ENCODE measurements at regions not wholly inside any gene's neighbourhood (a gene's known extent, or its start where the extent isn't known, plus 50 kb on each side); places are given as distances from the start of the nearest gene placed in this dataset.
"Not testable (repeated sequence)": the region's sequence is repeated elsewhere in the genome, so short reads cannot be mapped to it uniquely, and the experiment has no call there.

DNA sequence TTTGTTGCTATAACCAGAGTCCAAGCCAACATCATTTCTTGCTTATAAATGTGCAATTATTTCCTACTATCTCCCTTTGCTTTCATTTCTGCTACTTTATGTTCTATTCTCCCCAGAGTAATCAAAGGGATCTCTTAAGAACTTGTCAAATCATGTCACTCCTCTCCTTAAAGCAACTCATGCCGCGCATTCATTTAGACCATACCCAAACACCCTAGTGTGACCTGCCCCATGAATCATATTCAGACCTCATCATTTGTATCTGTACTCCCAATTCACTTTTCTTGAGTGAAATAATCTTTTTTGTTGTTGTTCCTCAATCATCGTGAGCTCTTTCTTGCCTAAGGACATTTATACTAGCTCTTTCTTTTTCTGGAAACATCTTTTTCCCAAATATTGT lies 151.8 kb downstream of the SYT15 start:
- H3K27me3 Mint-ChIP-seq; H3K27ac ChIP-seq (ENCODE audit: low read depth, low read length); H3K36me3 ChIP-seq (ENCODE audit: insufficient read depth, low read length); H3K36me3 Mint-ChIP-seq; POLR2A ChIA-PET; H3K4me1 Mint-ChIP-seq; H3K4me3 Mint-ChIP-seq; H3K27me3 ChIP-seq (ENCODE audit: insufficient read depth, low read length, poor library complexity, severe bottlenecking); H3K9me3 Mint-ChIP-seq; H3K4me1 ChIP-seq (ENCODE audit: insufficient read depth, low read length); H3K4me3 ChIP-seq (ENCODE audit: low read length); DNase-seq; H3K27ac Mint-ChIP-seq; H3K9me3 ChIP-seq (ENCODE audit: low read length); CTCF ChIA-PET: not testable (repeated sequence)

DNA sequence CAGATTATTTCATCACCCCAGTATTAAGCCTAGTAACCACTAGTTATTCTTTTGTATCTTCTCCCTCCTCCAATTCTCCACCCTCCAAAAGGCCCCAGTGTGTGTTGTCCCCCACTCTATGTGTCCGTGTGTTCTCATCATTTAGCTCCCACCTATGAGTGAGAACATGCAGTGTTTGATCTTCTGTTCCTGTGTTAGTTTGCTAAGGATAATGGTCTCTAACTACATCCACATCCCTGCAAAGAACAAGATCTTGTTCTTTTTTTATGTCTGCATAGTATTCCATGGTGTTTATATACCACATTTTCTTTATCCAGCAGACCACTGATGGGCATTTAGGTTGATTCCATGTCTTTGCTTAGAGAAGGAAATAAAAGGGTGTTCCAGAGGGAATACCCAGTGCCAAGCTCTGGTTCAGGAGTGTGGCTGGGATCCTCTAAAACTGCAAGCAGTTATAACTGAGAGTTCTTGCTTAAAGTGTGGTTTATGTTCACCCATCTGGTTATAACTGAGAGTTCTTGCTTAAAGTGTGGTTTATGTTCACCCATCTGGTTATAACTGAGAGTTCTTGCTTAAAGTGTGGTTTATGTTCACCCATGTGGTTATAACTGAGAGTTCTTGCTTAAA lies 154.8 kb downstream of the SYT15 start:
- H3K4me3 ChIP-seq (ENCODE audit: low read length); POLR2A ChIA-PET; H3K9me3 Mint-ChIP-seq; H3K4me3 Mint-ChIP-seq; CTCF ChIA-PET; H3K36me3 Mint-ChIP-seq; DNase-seq; H3K4me1 ChIP-seq (ENCODE audit: insufficient read depth, low read length); H3K27ac Mint-ChIP-seq; H3K27me3 ChIP-seq (ENCODE audit: insufficient read depth, low read length, poor library complexity, severe bottlenecking); H3K36me3 ChIP-seq (ENCODE audit: insufficient read depth, low read length); H3K9me3 ChIP-seq (ENCODE audit: low read length); H3K27me3 Mint-ChIP-seq; H3K4me1 Mint-ChIP-seq; H3K27ac ChIP-seq (ENCODE audit: low read depth, low read length): not testable (repeated sequence)

DNA sequence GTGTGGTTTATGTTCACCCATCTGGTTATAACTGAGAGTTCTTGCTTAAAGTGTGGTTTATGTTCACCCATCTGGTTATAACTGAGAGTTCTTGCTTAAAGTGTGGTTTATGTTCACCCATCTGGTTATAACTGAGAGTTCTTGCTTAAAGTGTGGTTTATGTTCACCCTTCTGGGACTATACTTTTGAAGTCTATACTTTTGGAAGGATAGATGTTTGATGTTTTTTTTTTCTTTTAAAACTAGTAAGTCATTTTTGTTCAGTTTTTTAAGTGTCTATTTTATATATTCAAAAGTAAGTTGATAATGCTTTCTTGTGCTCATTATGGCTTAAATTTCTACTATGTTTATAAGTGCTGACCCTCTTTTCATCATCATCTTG lies 155.3 kb downstream of the SYT15 start:
- POLR2A ChIA-PET; H3K27ac ChIP-seq (ENCODE audit: low read depth, low read length); H3K36me3 Mint-ChIP-seq; H3K4me3 ChIP-seq (ENCODE audit: low read length); H3K36me3 ChIP-seq (ENCODE audit: insufficient read depth, low read length); DNase-seq; H3K27ac Mint-ChIP-seq; H3K9me3 Mint-ChIP-seq; H3K27me3 Mint-ChIP-seq; H3K9me3 ChIP-seq (ENCODE audit: low read length); H3K4me1 ChIP-seq (ENCODE audit: insufficient read depth, low read length); CTCF ChIA-PET; H3K4me1 Mint-ChIP-seq; H3K4me3 Mint-ChIP-seq; H3K27me3 ChIP-seq (ENCODE audit: insufficient read depth, low read length, poor library complexity, severe bottlenecking): not testable (repeated sequence)

DNA sequence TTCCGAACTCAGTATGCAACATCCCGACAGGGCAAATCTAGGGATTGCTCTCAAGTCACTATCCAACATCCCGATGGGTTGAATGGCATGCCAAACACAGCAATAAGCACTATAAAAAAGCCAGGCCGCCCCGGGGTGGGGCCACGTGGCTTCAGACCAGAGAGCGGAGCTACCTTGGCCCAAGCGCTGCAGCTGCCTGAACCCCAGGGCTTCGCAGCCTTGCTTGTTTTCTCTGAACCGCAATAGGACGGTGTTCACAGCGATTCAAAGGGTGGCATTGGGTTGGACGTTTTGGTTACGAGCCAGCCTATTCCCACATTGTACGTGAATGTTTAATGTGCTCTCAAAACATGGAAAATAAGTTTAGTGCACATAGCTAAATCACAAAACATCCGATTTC lies 161.0 kb downstream of the SYT15 start:
- H3K4me1 Mint-ChIP-seq; H3K27me3 Mint-ChIP-seq; H3K36me3 Mint-ChIP-seq; POLR2A ChIA-PET; H3K4me3 ChIP-seq (ENCODE audit: low read length); H3K4me1 ChIP-seq (ENCODE audit: insufficient read depth, low read length); H3K9me3 ChIP-seq (ENCODE audit: low read length); CTCF ChIA-PET; H3K27me3 ChIP-seq (ENCODE audit: insufficient read depth, low read length, poor library complexity, severe bottlenecking); DNase-seq; H3K36me3 ChIP-seq (ENCODE audit: insufficient read depth, low read length); H3K4me3 Mint-ChIP-seq; H3K9me3 Mint-ChIP-seq; H3K27ac Mint-ChIP-seq; H3K27ac ChIP-seq (ENCODE audit: low read depth, low read length): not testable (repeated sequence)

DNA sequence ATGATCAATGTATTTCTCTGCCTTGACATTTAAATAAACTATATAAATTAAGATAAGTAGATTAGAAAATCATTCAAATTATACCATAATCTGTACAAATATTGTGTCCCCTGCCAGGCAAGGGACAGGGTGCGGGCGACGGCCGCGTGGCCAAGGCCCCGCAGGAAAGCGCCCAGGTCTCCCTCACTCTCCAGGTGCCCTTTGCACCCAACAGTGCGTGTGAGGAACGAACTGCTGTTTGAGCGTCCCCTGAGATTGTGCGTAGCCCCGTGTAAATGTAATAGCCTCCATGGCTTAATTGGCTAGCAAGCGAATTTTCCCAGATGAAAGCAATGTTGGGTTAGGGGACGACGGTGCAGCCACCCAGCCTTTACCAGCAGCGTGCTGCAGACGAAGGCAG lies 161.4 kb downstream of the SYT15 start:
- POLR2A ChIA-PET; H3K27me3 ChIP-seq (ENCODE audit: insufficient read depth, low read length, poor library complexity, severe bottlenecking); H3K4me1 Mint-ChIP-seq; DNase-seq; CTCF ChIA-PET; H3K9me3 ChIP-seq (ENCODE audit: low read length); H3K36me3 ChIP-seq (ENCODE audit: insufficient read depth, low read length); H3K4me1 ChIP-seq (ENCODE audit: insufficient read depth, low read length); H3K4me3 Mint-ChIP-seq; H3K36me3 Mint-ChIP-seq; H3K9me3 Mint-ChIP-seq; H3K27ac Mint-ChIP-seq; H3K27me3 Mint-ChIP-seq; H3K4me3 ChIP-seq (ENCODE audit: low read length); H3K27ac ChIP-seq (ENCODE audit: low read depth, low read length): not testable (repeated sequence)

DNA sequence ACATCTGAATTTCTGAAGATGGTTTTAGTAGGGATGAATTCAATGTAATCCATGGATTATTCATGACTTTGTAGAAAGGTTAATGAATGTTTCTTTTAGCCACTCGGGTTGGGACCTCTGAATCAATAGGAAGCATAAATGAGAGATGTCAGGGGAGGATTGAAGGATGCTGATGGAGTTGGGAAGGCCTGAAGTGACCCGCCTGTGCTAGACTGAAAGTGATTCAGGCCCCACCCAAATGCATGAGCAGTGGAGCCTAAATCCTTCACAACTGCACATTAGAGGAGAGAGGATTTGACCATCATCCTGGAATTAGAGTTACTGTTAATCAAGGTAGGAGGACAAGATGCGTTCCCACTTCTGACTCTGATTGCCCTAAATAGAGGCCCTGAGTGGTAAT lies 162.2 kb upstream of the PTPN20 start:
- H3K4me3 Mint-ChIP-seq; H3K9me3 Mint-ChIP-seq; H3K9me3 ChIP-seq (ENCODE audit: low read length); H3K4me1 Mint-ChIP-seq; POLR2A ChIA-PET; DNase-seq; H3K27ac ChIP-seq (ENCODE audit: low read depth, low read length); H3K36me3 Mint-ChIP-seq; H3K4me3 ChIP-seq (ENCODE audit: low read length); H3K4me1 ChIP-seq (ENCODE audit: insufficient read depth, low read length); H3K27me3 ChIP-seq (ENCODE audit: insufficient read depth, low read length, poor library complexity, severe bottlenecking); H3K27ac Mint-ChIP-seq; H3K36me3 ChIP-seq (ENCODE audit: insufficient read depth, low read length); CTCF ChIA-PET: not testable (repeated sequence)
- H3K27me3 Mint-ChIP-seq = peaks cover 2 to 11% of the 10 kb centered on the region in 2 donors

DNA sequence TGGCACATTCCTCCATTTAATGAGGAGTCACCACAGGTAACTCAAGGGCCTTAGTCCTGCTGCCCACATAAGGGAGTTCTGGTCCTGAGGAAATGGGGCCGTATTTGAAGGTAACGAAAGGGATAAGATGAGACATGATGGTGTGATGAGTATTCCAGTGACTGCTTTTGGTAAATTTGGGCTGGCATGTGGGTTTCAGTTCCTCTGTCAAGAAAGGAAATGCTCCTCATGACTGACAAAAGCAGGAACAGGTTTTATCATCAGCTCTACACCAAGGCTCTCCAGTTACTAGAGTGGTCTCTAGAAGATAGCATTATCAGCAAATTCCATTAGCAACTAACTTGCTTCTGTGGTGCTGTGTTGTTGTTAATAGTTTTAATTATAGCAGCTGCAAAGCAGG lies 161.8 kb upstream of the PTPN20 start:
- CTCF ChIA-PET; DNase-seq; H3K36me3 Mint-ChIP-seq; H3K27ac Mint-ChIP-seq; H3K4me3 Mint-ChIP-seq; H3K27ac ChIP-seq (ENCODE audit: low read depth, low read length); H3K36me3 ChIP-seq (ENCODE audit: insufficient read depth, low read length); H3K4me1 ChIP-seq (ENCODE audit: insufficient read depth, low read length); H3K4me3 ChIP-seq (ENCODE audit: low read length); H3K4me1 Mint-ChIP-seq; POLR2A ChIA-PET; H3K9me3 Mint-ChIP-seq; H3K9me3 ChIP-seq (ENCODE audit: low read length); H3K27me3 ChIP-seq (ENCODE audit: insufficient read depth, low read length, poor library complexity, severe bottlenecking): not testable (repeated sequence)
- H3K27me3 Mint-ChIP-seq = peaks cover 2 to 11% of the 10 kb centered on the region in 2 donors

DNA sequence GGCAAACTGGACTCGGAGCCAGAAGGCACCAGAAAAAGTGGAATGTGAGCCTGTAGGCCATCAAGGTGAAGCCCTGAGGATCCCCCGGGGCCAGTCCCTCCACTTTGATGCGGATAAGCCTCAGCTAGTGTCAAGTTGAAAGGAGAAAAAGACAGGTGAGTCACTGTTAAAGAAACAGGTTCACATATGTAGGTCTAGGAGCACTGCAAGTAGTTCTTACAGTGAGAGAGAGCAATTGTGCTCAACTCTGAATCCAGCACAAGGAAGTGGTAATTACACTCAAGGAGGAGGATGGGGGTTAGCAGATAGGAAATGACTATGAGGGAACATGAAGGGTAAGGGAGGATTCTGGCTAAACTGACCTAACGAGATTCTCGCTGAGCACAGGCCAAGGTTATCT lies 157.5 kb upstream of the PTPN20 start:
- H3K9me3 ChIP-seq (ENCODE audit: low read length); H3K4me3 Mint-ChIP-seq; H3K27me3 ChIP-seq (ENCODE audit: insufficient read depth, low read length, poor library complexity, severe bottlenecking); H3K9me3 Mint-ChIP-seq; POLR2A ChIA-PET; H3K4me1 ChIP-seq (ENCODE audit: insufficient read depth, low read length); DNase-seq; H3K4me1 Mint-ChIP-seq; H3K27me3 Mint-ChIP-seq; H3K36me3 ChIP-seq (ENCODE audit: insufficient read depth, low read length); H3K27ac ChIP-seq (ENCODE audit: low read depth, low read length); H3K4me3 ChIP-seq (ENCODE audit: low read length); H3K36me3 Mint-ChIP-seq; CTCF ChIA-PET; H3K27ac Mint-ChIP-seq: not testable (repeated sequence)

DNA sequence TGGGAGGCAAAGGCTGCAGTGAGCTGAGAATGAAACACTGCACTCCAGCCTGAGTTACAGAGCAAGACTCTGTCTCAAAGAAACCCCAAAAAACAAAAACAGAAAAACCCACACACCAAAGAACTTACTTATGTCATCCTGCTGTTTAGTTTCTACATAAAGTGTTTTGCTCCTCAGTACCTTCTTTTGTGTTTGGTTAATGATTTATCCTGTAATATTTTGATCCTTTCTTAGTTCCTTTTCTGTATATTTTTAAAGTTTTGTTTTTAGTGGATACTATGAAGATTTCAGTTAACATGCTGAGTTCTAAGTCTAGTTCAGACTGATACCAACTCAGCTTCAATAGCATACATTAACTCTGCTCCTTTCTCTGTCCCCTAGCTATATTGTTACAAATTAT lies 149.8 kb upstream of the PTPN20 start:
- CTCF ChIA-PET; H3K4me1 ChIP-seq (ENCODE audit: insufficient read depth, low read length); H3K36me3 ChIP-seq (ENCODE audit: insufficient read depth, low read length); H3K4me1 Mint-ChIP-seq; H3K27me3 Mint-ChIP-seq; DNase-seq; H3K4me3 ChIP-seq (ENCODE audit: low read length); H3K9me3 ChIP-seq (ENCODE audit: low read length); H3K27me3 ChIP-seq (ENCODE audit: insufficient read depth, low read length, poor library complexity, severe bottlenecking); H3K4me3 Mint-ChIP-seq; POLR2A ChIA-PET; H3K36me3 Mint-ChIP-seq; H3K27ac Mint-ChIP-seq; H3K9me3 Mint-ChIP-seq; H3K27ac ChIP-seq (ENCODE audit: low read depth, low read length): not testable (repeated sequence)
